Psoas muscle (tissue), 7 donors: ENCODE measurements at regions not wholly inside any gene's neighbourhood (a gene's known extent, or its start where the extent isn't known, plus 50 kb on each side); places are given as distances from the start of the nearest gene placed in this dataset.

ENCODE experiments used
- ATAC-seq, 4 donors: fragments of 200-7000 bp; cut with Tn5 transposase; one replicate each; pipeline ENCODE4 v1.9.1; 2020; ENCODE audit warnings: moderate library complexity in 3 of 4, mild to moderate bottlenecking in 2 of 4
- DNase-seq, 2 donors: peaks; one replicate each; pipeline ENCODE4 v3.0.0-alpha.2; 2020
- H3K27ac ChIP-seq: fragments of 200-600 bp; one replicate; pipeline ENCODE4 v1.8.0; 2022
- H3K27me3 ChIP-seq, 3 donors: fragments of 200-600 bp in 1 of 3; one replicate each; pipeline versions ENCODE4 v1.6.1 to v1.8.0; 2013 to 2022; ENCODE audit warnings: low read length in 2 of 3, mild to moderate bottlenecking in 2 of 3, moderate library complexity in 1 of 3; ENCODE audit not compliant: insufficient read depth in 3 of 3
- H3K36me3 ChIP-seq, 2 donors: fragments of 200-600 bp in 1 of 2; one replicate each; pipeline versions ENCODE4 v1.6.1 to v1.8.0; 2013 to 2022; ENCODE audit warnings: low read depth in 1 of 2, mild to moderate bottlenecking in 1 of 2, moderate library complexity in 1 of 2; ENCODE audit not compliant: insufficient read depth in 1 of 2
- H3K4me1 ChIP-seq: fragments of 200-600 bp; one replicate; pipeline ENCODE4 v1.8.0; 2022
- H3K4me3 ChIP-seq: fragments of 200-600 bp; one replicate; pipeline ENCODE4 v1.8.0; 2022; ENCODE audit warnings: mild to moderate bottlenecking
- H3K9me3 ChIP-seq: fragments of 200-600 bp; one replicate; pipeline ENCODE4 v1.8.0; 2022
- CTCF ChIP-seq: fragments of 200-600 bp; IDR thresholded peaks from one replicate; pipeline ENCODE4 v1.8.0; 2022; ENCODE audit warnings: antibody characterized with exemption
- WGBS, 3 donors: extraction: QIAGEN DNeasy Blood & Tissue Kit; methylation state at CpG; one replicate each; pipeline versions ENCODE4 v1.1.6 to v1.1.7; 2013; 5-methylcytosine and 5-hydroxymethylcytosine counted together
- intact Hi-C, 2 donors: fragments of 100-400 bp; cut with DNase I; formaldehyde crosslinking; loops; one replicate each; pipeline versions ENCODE4 v1.11.0 to v1.14.2; 2022
- donor health status: healthy with polysubstance abuse.
- donor health status: DM: no; HTN: no; CAD: no; lungs with moderate emphysema.
- donor health status: Bipolar disorder and iron deficiency.
- donor health status: healthy.
- donor health status: DM: yes; HTN: yes; CAD: no.
- donor health status: DM: no; HTN: no; CAD: no.
- donor health status: DM: yes; HTN: yes; CAD: no.

- H3K4me3 ChIP-seq, result no peak overlapping the region
- WGBS, 3 donors, result 68 to 78% (median 73%) methylated on average over 5 of the region's 5 CpGs
- DNase-seq (no peak), ATAC-seq (no peak)
- no peaks in the 10 kb centered on the region for H3K27me3 ChIP-seq
- no peaks in the 10 kb centered on the region for H3K36me3 ChIP-seq
- H3K27ac ChIP-seq, result no peak overlapping the region
- no peaks in the 10 kb centered on the region for H3K4me1 ChIP-seq
- no peak for TF ChIP-seq CTCF
- no peaks in the 10 kb centered on the region for H3K9me3 ChIP-seq
- intact Hi-C loops, result no loop called here
Measured at GRCh38 chr4:34271479-34272355, 1972.6 kb downstream of the ARAP2 start.

- H3K27me3 ChIP-seq, result no peaks in the 10 kb centered on the region
- ATAC-seq, result no peak
- no peak overlapping the region for H3K4me3 ChIP-seq
- no peaks in the 10 kb centered on the region for H3K4me1 ChIP-seq
- H3K36me3 ChIP-seq, result no peaks in the 10 kb centered on the region
- intact Hi-C loops, result no loop called here
- no peak overlapping the region for H3K27ac ChIP-seq
- no peak for DNase-seq
- no peak for TF ChIP-seq CTCF
- no peaks in the 10 kb centered on the region for H3K9me3 ChIP-seq
Measured at GRCh38 chr4:34279011-34279410, 1965.3 kb downstream of the ARAP2 start.

- H3K36me3 ChIP-seq, result no peaks in the 10 kb centered on the region
- H3K4me1 ChIP-seq, result no peaks in the 10 kb centered on the region
- no peak for ATAC-seq
- WGBS, 3 donors, result 11 to 35% (median 20%) methylated on average over 2 of the region's 2 CpGs
- DNase-seq, result no peak
- no peak overlapping the region for H3K4me3 ChIP-seq
- H3K9me3 ChIP-seq, result no peaks in the 10 kb centered on the region
- no peak overlapping the region for H3K27ac ChIP-seq
- intact Hi-C loops, result no loop called here
- TF ChIP-seq CTCF, result no peak
- no peaks in the 10 kb centered on the region for H3K27me3 ChIP-seq
Measured at GRCh38 chr4:34280131-34280530, 1964.2 kb downstream of the ARAP2 start.

DNA sequence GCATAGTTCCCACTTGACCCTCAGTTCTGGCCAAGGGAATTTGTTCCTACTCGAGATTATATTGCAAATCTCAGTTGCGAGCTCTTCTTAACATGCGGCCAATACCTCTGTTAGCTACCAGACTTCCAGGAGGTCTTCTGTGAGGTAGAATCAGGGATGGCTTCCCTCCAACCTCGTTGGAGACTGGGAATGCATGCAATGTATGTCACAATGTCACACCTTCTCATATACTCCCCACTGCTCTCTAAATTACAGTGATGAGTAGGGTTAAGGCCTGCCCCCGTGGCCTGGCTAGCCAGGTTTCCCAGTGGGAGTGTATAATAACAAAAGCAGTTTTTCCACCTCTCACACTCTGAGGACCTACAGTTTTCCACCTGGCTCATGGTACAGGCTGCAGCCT is 1962.5 kb downstream of the ARAP2 start:
- Histone ChIP-seq H3K4me1 (no peaks in the 10 kb centered on the region), H3K27ac (no peak overlapping the region), H3K27me3 (no peaks in the 10 kb centered on the region), H3K9me3 (no peaks in the 10 kb centered on the region), H3K4me3 (no peak overlapping the region), H3K36me3 (no peaks in the 10 kb centered on the region)
- intact Hi-C loops, result no loop called here
- DNase-seq (no peak), ATAC-seq (no peak)
- TF ChIP-seq CTCF, result no peak
- 60 to 66% (median 65%) methylated on average over 5 of the region's 5 CpGs for WGBS, 3 donors

DNA sequence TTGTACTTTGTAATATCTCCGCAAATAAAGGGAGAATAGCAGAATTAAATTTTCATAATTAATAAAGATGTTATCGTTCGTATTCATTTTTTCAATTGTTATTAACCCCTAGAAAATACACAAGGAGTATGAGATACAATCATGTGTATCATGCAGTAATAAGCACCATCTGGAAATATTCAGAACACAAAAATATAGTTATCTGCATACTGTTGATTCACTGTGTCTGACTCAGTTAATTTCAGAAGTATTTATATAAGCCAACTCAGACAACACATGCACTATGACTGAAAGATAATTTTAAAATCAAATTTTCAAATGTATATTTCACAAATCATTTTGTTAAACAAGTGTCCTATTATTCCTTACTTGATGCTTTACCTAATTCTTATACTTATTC is 1954.8 kb downstream of the ARAP2 start:
- intact Hi-C loops, result no loop called here
- Histone ChIP-seq H3K4me3 (no peak overlapping the region), H3K27ac (no peak overlapping the region), H3K9me3 (no peaks in the 10 kb centered on the region), H3K4me1 (no peaks in the 10 kb centered on the region), H3K36me3 (no peaks in the 10 kb centered on the region), H3K27me3 (no peaks in the 10 kb centered on the region)
- DNase-seq, result no peak
- ATAC-seq, result no peak
- TF ChIP-seq CTCF, result no peak
- WGBS, 3 donors, result 93 to 95% (median 94%) methylated on average over 3 of the region's 3 CpGs
